AG04449 (cell line): ENCODE measurements at regions not wholly inside any gene's neighbourhood (a gene's known extent, or its start where the extent isn't known, plus 50 kb on each side); places are given as distances from the start of the nearest gene placed in this dataset.

ENCODE experiments used
- CTCF ChIA-PET: fragments of 350-600 bp; formaldehyde crosslinking; extraction: SDS; loops from one replicate; lab custom pipeline; 2021; ENCODE audit warnings: antibody characterized with exemption; lab: Yijun Ruan, JAX
- POLR2A ChIA-PET: fragments of 400-600, 350-600 bp; formaldehyde crosslinking; extraction: SDS; loops from one replicate; lab custom pipeline; 2020; ENCODE audit warnings: antibody characterized with exemption, inconsistent platforms; lab: Yijun Ruan, JAX
- DNase-seq: peaks from one replicate; pipeline ENCODE4 v3.0.0-alpha.2; 2010; ENCODE audit warnings: low read depth, low spot score
- H3K4me3 ChIP-seq: 2 replicates; pipeline ENCODE4 v1.5.1; 2011; ENCODE audit warnings: low read depth, mild to moderate bottlenecking, control low read depth, low read length
- CTCF ChIP-seq: IDR thresholded peaks from one replicate; pipeline ENCODE4 v1.5.1; 2011; ENCODE audit warnings: mild to moderate bottlenecking, moderate library complexity, low read length, control low read depth, inconsistent platforms; ENCODE audit not compliant: insufficient read depth; ENCODE audit errors: missing control alignments

DNA sequence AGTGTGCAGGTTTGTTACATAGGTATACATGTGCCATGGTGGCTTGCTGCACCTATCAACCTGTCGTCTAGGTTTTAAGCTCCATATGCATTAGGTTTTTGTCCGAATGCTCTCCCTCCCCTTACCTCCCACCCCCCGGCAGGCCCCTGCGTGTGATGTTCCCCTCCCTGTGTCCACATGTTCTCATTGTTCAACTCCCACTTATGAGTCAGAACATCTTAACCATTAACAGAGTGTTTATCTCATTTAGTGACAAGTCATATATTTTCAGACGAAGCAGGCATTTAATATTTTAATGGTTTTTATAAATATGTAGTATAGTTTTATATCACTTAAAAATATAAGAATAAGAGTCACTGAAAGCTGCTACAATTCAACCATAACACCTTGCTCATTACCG is 780.5 kb upstream of the ARGLU1 start:
- ChIA-PET CTCF (no interaction called here), POLR2A (interaction anchor here (0.6 kb wide), 1 partner anchor 40 kb away, joined by 4 read pairs; no protein-coding TSS in a partner anchor)
- no peak for TF ChIP-seq CTCF
- DNase-seq = no peak
- H3K4me3 ChIP-seq = no peak overlapping the region

GRCh38 chr13:107347641-107348369 is 779.9 kb upstream of the ARGLU1 start:
- TF ChIP-seq CTCF = no peak
- no peak overlapping the region for H3K4me3 ChIP-seq
- ChIA-PET CTCF (no interaction called here), POLR2A (interaction anchor here (0.6 kb wide), 1 partner anchor 40 kb away, joined by 4 read pairs; no protein-coding TSS in a partner anchor)
- DNase-seq = no peak

- H3K4me3 ChIP-seq = no peak overlapping the region
- TF ChIP-seq CTCF = no peak
- POLR2A ChIA-PET = no interaction called here
- CTCF ChIA-PET = no interaction called here
- no peak for DNase-seq
Observed at GRCh38 chr13:107342747-107343146, 774.8 kb upstream of the ARGLU1 start.

DNA sequence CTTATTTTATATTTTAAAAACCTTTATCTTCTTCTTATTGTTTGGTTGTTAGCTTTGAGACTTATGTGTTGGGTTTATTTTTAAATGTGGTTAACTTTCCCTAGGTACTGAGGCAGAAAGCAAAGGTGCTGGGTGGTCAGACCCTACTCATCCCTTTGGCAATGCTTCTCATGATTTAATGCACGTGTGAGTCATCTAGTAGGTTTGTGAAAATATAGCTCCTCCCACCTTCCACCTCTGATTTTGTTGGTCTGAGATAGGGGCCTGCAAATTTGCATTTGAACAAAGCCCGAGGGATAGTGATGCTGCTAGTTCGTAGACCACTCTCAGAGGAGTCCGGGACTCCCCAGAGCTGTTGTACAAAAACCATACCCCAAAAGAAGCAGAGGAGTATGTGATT is 771.3 kb upstream of the ARGLU1 start:
- no peak for DNase-seq
- H3K4me3 ChIP-seq = no peak overlapping the region
- no peak for TF ChIP-seq CTCF
- ChIA-PET POLR2A (no interaction called here), CTCF (no interaction called here)

- DNase-seq = no peak
- TF ChIP-seq CTCF = no peak
- H3K4me3 ChIP-seq = no peak overlapping the region
- POLR2A ChIA-PET = no interaction called here
- CTCF ChIA-PET = no interaction called here
Observed at GRCh38 chr13:107332188-107332587, 764.3 kb upstream of the ARGLU1 start.

- H3K4me3 ChIP-seq = no peak overlapping the region
- ChIA-PET CTCF (no interaction called here), POLR2A (no interaction called here)
- no peak for TF ChIP-seq CTCF
- DNase-seq = no peak
Observed at GRCh38 chr13:107331359-107331758, 763.4 kb upstream of the ARGLU1 start.
